DMS114 treated with DMSO at 0.1 percent for 48 hours (cell line): ENCODE measurements at regions not wholly inside any gene's neighbourhood (a gene's known extent, or its start where the extent isn't known, plus 50 kb on each side); places are given as distances from the start of the nearest gene placed in this dataset.

ENCODE experiments used
- DNase-seq: peaks from one replicate; lab custom pipeline; 2025; ENCODE audit not compliant: unreplicated experiment; lab: John Stamatoyannopoulos, UW

GRCh38 chr3:148075771-148076716, 621.7 kb upstream of the AGTR1 start:
- DNase-seq: peak; percentile 56

GRCh38 chr3:148077318-148077923, 620.3 kb upstream of the AGTR1 start:
- DNase-seq: peak; percentile 29

GRCh38 chr3:148077965-148078364, 619.7 kb upstream of the AGTR1 start:
- peak; percentile 18 for DNase-seq

GRCh38 chr3:148078658-148079057, 619.0 kb upstream of the AGTR1 start:
- DNase-seq: peak; percentile 21

GRCh38 chr3:148079370-148079769, 618.3 kb upstream of the AGTR1 start:
- peak; percentile 58 for DNase-seq

GRCh38 chr3:148081926-148082325, 615.8 kb upstream of the AGTR1 start:
- DNase-seq: no peak

GRCh38 chr3:148082506-148083280, 615.0 kb upstream of the AGTR1 start:
- no peak for DNase-seq

- DNase-seq: peak; percentile 84
Measured at GRCh38 chr3:148083526-148084182, 614.0 kb upstream of the AGTR1 start.

- peak; percentile 39 for DNase-seq
Measured at GRCh38 chr3:148084931-148085330, 612.8 kb upstream of the AGTR1 start.

- no peak for DNase-seq
Measured at GRCh38 chr3:148087601-148088371, 609.9 kb upstream of the AGTR1 start.

- no peak for DNase-seq
Measured at GRCh38 chr3:148089171-148089570, 608.5 kb upstream of the AGTR1 start.

- DNase-seq: no peak
Measured at GRCh38 chr3:148090156-148090555, 607.5 kb upstream of the AGTR1 start.

- DNase-seq: no peak
Measured at GRCh38 chr3:148092624-148093347, 604.9 kb upstream of the AGTR1 start.

- no peak for DNase-seq
Measured at GRCh38 chr3:148093753-148094152, 604.0 kb upstream of the AGTR1 start.

GRCh38 chr3:148095962-148096361, 601.7 kb upstream of the AGTR1 start:
- no peak for DNase-seq

- DNase-seq: no peak
Measured at GRCh38 chr3:148100476-148100875, 597.2 kb upstream of the AGTR1 start.

GRCh38 chr3:148101061-148101460, 596.6 kb upstream of the AGTR1 start:
- DNase-seq: no peak

- DNase-seq: no peak
Measured at GRCh38 chr3:148102156-148102555, 595.5 kb upstream of the AGTR1 start.

- no peak for DNase-seq
Measured at GRCh38 chr3:148106062-148106461, 591.6 kb upstream of the AGTR1 start.

GRCh38 chr3:148126956-148127355, 570.7 kb upstream of the AGTR1 start:
- no peak for DNase-seq
